Subcutaneous abdominal adipose tissue (tissue), 5 donors: ENCODE measurements at regions not wholly inside any gene's neighbourhood (a gene's known extent, or its start where the extent isn't known, plus 50 kb on each side); places are given as distances from the start of the nearest gene placed in this dataset.

ENCODE experiments used
- H3K27ac ChIP-seq: one replicate; pipeline ENCODE4 v1.7.0; 2013; ENCODE audit warnings: low read depth, mild to moderate bottlenecking, inconsistent platforms, low read length, moderate library complexity
- H3K27me3 ChIP-seq, 5 donors: one replicate each; pipeline ENCODE4 v1.7.0; 2013; ENCODE audit warnings: low read length in 5 of 5, inconsistent platforms in 1 of 5; ENCODE audit not compliant: control insufficient read depth in 5 of 5, insufficient read depth in 4 of 5
- H3K36me3 ChIP-seq, 5 donors: one replicate each; pipeline ENCODE4 v1.7.0; 2013; ENCODE audit warnings: low read length in 5 of 5; ENCODE audit not compliant: control insufficient read depth in 5 of 5, insufficient read depth in 5 of 5
- H3K4me1 ChIP-seq, 5 donors: one replicate each; pipeline ENCODE4 v1.7.0; 2013; ENCODE audit warnings: low read length in 5 of 5, mild to moderate bottlenecking in 3 of 5, moderate library complexity in 1 of 5; ENCODE audit not compliant: control insufficient read depth in 5 of 5, insufficient read depth in 5 of 5
- H3K4me3 ChIP-seq, 5 donors: one replicate each; pipeline ENCODE4 v1.7.0; 2013; ENCODE audit warnings: low read length in 5 of 5, low read depth in 1 of 5
- H3K9ac ChIP-seq, 5 donors: one replicate each; pipeline ENCODE4 v1.7.0; 2013; ENCODE audit warnings: low read length in 5 of 5, mild to moderate bottlenecking in 4 of 5, moderate library complexity in 3 of 5
- H3K9me3 ChIP-seq, 5 donors: one replicate each; pipeline ENCODE4 v1.7.0; 2013; ENCODE audit warnings: low read length in 5 of 5; ENCODE audit not compliant: control insufficient read depth in 5 of 5
- donor health status: healthy.
- donor health status: healthy.
- donor health status: healthy.
- donor health status: healthy.
- donor health status: healthy.

DNA sequence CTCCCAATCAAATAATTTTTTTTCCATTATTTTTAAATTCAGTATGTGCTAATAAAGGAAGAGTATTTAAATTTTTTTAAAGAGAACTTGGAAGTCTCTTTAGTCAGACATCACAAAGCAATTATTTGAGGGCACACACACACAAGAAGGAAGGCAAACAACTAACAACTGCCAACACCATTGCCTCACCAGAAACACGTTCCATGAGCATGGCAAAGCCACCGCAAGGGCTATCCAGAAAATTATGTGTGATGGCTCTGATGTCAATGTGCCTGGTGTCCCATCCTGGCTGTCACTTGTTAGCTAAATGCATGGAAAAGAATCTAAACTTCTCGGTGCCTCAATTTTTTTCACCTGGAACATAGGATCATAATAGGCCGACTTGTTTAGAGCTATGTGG, 262.9 kb downstream of the SEC16B start:
- H3K36me3 ChIP-seq, result no peaks in the 10 kb centered on the region
- no peak overlapping the region for H3K9ac ChIP-seq
- H3K4me1 ChIP-seq, result no peaks in the 10 kb centered on the region
- H3K9me3 ChIP-seq, result no peaks in the 10 kb centered on the region
- H3K4me3 ChIP-seq, result no peak overlapping the region
- H3K27ac ChIP-seq, result no peak overlapping the region
- H3K27me3 ChIP-seq, result no peaks in the 10 kb centered on the region

DNA sequence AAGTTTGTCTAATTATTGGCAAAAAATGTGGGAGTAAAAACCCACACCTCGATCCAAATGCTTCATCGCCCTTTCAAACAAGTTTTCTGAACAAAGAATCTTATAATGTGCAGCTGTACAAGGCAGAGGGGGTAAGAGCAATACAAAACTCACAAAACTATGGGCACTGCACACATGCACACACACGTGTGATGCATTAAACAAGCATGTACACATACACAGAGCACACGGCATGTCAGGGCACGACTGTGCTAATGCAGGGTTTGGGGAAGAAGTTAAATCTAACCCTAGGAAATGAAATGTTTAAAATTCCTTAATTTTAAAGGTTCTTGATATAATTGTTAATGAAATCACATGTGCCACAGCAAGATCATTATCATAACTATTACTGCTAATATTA, 264.0 kb downstream of the SEC16B start:
- no peaks in the 10 kb centered on the region for H3K9me3 ChIP-seq
- H3K36me3 ChIP-seq, result no peaks in the 10 kb centered on the region
- no peak overlapping the region for H3K27ac ChIP-seq
- no peak overlapping the region for H3K9ac ChIP-seq
- H3K27me3 ChIP-seq, result no peaks in the 10 kb centered on the region
- no peaks in the 10 kb centered on the region for H3K4me1 ChIP-seq
- no peak overlapping the region for H3K4me3 ChIP-seq

DNA sequence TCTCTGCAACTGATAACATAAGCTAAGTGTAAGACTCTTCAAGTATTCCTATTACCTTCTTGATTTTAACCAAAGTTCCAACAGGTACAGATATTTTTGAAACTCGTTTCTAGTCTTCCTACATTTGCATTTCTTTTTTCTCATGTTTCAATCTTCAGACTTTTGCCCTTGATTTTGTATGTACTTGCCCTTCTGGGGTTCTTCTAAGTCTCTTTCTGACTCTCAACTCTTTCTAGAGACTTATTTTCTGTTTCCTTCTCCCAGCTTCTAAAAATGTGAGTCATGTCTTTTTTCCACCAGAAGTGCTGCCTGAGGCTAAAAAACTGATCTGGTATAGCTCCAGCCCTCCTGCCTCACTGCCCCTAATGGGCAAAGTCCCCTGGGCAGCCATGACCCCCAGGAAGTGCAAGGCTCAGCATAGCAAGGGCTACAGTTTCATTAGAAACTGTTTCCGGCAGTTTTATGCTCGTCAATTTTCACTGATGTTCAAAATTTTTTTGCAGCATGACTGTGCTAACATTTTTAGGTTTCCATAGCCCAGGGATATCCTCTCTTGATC, 265.9 kb downstream of the SEC16B start:
- no peaks in the 10 kb centered on the region for H3K27me3 ChIP-seq
- H3K4me3 ChIP-seq, result no peak overlapping the region
- H3K9ac ChIP-seq, result no peak overlapping the region
- no peaks in the 10 kb centered on the region for H3K36me3 ChIP-seq
- H3K4me1 ChIP-seq, result no peaks in the 10 kb centered on the region
- H3K27ac ChIP-seq, result no peak overlapping the region
- no peaks in the 10 kb centered on the region for H3K9me3 ChIP-seq

DNA sequence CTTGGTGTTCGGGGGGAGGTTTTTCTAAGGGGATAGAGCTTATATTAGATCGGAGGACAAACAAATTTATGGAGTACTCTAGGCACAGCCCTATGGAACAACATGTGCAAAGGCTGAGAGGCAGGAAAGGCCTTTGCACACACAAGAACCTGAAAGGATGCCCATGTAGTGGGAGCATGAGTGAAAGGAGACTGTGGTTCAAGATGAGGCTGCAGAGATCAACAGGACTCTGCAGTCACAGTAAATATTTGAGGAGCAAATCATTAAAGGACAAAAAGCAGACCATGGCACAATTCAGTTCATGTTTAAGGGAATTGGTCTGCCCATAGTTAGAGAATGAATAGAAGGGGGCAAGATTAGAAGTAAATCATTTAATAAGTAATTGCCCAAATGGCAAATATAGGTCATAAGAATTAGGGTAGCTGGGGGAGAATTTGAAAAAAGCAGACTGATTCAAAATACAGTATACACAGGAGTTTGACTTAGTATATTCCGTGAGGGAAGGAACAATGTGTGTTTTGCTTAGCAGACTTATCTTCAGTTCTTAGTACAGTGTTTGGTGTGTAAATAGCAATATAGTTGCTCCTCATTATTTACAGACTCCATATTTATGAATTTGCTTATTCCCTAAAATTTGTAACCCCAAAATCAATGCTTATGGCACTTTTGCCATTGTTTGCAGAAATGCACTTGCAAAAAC, 268.1 kb downstream of the SEC16B start:
- Histone ChIP-seq H3K9me3 (no peaks in the 10 kb centered on the region), H3K9ac (no peak overlapping the region), H3K4me3 (no peak overlapping the region), H3K36me3 (no peaks in the 10 kb centered on the region), H3K27ac (no peak overlapping the region), H3K27me3 (no peaks in the 10 kb centered on the region), H3K4me1 (no peaks in the 10 kb centered on the region)

DNA sequence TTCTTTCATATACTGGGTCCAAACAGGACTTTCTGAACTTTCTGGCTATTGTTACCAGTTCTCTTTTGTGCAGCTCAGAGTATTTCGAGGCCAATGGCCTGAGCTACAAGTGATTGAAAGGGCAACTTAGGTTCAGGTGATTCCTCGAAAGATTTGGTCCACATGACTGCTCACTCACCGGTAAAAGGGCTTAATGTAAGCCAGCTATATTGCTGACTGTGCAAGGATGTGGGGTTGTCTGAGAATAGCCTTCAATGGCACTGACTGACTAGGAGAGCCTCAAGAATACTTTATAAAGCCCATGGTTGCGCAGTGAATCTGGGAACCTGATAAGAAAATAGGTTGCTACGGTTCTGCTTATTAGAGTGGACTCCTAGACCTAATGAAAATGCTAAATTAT, 269.0 kb downstream of the SEC16B start:
- Histone ChIP-seq H3K9me3 (no peaks in the 10 kb centered on the region), H3K9ac (no peak overlapping the region), H3K4me1 (no peaks in the 10 kb centered on the region), H3K36me3 (no peaks in the 10 kb centered on the region), H3K27ac (no peak overlapping the region), H3K4me3 (no peak overlapping the region), H3K27me3 (no peaks in the 10 kb centered on the region)

DNA sequence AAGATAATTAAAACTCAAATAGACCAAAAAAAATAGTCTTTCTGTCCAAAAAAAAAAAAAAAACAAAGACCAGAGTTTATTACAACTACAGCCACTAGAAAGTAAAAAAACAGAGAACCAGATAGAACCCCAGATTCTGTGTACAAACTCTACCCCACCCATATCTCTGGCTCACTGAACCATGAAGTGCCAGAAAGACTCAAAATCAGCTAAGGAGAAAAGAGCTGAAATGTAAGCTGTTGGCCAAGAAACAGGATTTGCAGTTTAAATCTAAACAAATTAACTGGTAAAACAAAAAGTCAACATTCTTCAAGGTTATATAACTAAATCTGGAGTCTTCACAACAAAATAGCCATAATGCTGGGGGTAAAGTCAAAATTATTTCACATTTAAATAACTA, 278.9 kb downstream of the SEC16B start:
- Histone ChIP-seq H3K27me3 (no peaks in the 10 kb centered on the region), H3K9me3 (peaks cover 0 to 4% (median 0%) of the 10 kb centered on the region in 5 donors), H3K36me3 (no peaks in the 10 kb centered on the region), H3K9ac (no peak overlapping the region), H3K27ac (no peak overlapping the region), H3K4me1 (no peaks in the 10 kb centered on the region), H3K4me3 (no peak overlapping the region)

DNA sequence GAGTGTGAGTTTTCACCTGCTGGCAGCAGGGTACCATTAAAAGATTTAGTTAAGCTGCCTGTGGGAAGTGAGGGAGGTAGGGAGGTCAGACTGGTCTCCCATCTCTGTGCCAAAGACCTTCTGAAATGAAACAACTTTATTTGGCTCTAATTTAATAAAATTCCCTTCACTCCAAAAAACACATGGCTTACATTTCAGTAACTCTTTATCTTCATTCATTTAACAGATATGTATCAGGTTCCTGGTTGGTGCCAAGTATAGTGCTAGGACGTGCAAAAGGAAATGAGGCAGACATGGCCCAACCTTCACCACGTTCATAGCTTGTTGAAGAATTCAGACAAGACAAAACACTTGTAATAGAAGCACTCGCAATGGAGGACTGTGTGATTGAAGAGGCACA, 282.3 kb downstream of the SEC16B start:
- H3K4me1 ChIP-seq, result no peaks in the 10 kb centered on the region
- no peak overlapping the region for H3K9ac ChIP-seq
- H3K36me3 ChIP-seq, result no peaks in the 10 kb centered on the region
- no peak overlapping the region for H3K27ac ChIP-seq
- H3K9me3 ChIP-seq, result no peaks in the 10 kb centered on the region
- H3K4me3 ChIP-seq, result no peak overlapping the region
- peaks cover 0 to 2% (median 0%) of the 10 kb centered on the region in 5 donors for H3K27me3 ChIP-seq

DNA sequence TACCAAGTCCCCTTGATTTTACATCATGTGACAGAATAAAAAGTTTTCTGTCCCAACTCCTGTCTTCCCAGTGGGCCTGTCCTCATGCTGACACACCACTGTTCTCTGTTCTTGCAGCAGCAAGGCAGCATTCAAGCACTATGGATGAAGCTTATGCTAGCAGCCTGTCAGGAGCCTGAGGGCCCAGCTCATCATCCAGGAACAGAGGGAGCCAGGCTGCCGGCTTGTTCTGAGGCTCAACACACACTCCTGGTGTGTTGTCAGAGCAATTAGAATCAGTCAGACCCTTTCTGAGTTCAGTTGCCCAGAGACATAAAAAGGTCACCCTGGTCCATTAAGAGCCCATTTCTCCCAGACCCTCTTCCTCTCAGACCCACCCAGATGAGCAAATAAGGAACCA, 282.9 kb downstream of the SEC16B start:
- H3K36me3 ChIP-seq, result no peaks in the 10 kb centered on the region
- H3K27me3 ChIP-seq, result peaks cover 0 to 2% (median 0%) of the 10 kb centered on the region in 5 donors
- H3K9me3 ChIP-seq, result no peaks in the 10 kb centered on the region
- no peaks in the 10 kb centered on the region for H3K4me1 ChIP-seq
- H3K4me3 ChIP-seq, result no peak overlapping the region
- no peak overlapping the region for H3K27ac ChIP-seq
- H3K9ac ChIP-seq, result no peak overlapping the region

DNA sequence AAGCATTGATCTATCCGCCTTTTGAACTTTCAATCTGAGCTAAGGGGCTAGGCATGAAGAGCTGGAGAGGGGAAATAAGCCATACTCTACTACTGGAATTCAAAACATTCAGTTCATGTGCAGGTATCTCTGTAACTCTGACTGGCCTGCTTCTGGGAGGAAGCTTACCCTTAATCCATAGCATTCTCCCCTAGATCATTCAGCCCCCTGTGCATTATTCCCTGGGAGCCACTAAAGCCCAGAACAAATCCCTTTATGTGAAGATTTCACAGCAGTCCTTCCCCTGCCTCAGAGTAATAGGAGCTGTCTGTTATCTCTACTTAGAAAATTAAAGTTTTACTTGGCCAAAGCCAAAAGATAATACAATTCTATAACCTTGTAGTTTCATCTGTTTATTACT, 300.7 kb downstream of the SEC16B start:
- Histone ChIP-seq H3K27me3 (no peaks in the 10 kb centered on the region), H3K4me1 (peaks cover 0 to 2% (median 0%) of the 10 kb centered on the region in 5 donors), H3K9ac (no peak overlapping the region), H3K36me3 (no peaks in the 10 kb centered on the region), H3K9me3 (no peaks in the 10 kb centered on the region), H3K27ac (no peak overlapping the region), H3K4me3 (no peak overlapping the region)

DNA sequence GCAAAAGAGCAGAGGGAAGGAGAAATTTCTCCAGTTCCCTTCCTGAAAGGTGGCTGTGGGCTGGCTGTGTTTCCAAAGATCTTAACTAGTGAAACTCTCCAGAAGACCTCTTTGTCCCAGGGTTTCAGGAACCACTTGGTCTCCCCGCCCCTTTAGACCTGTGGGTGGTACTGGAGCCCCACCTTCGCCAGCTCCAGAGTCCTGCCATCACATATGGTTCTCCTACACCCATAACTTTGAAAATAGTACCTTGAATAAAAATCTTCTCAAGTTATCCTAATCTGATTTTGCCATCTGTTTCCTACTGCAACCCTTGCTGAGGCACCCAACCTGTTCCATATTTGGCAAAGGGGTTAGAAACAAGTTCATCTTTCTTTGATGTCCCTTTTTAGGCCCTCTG, 303.9 kb downstream of the SEC16B start:
- Histone ChIP-seq H3K36me3 (no peaks in the 10 kb centered on the region), H3K9me3 (no peaks in the 10 kb centered on the region), H3K4me1 (peaks cover 0 to 2% (median 0%) of the 10 kb centered on the region in 5 donors), H3K4me3 (no peak overlapping the region), H3K9ac (no peak overlapping the region), H3K27me3 (no peaks in the 10 kb centered on the region), H3K27ac (no peak overlapping the region)
